Bronchial epithelial cell (primary cell): ENCODE measurements at regions not wholly inside any gene's neighbourhood (a gene's known extent, or its start where the extent isn't known, plus 50 kb on each side); places are given as distances from the start of the nearest gene placed in this dataset.

Experiments used
- DNase-seq: peaks from one replicate; pipeline ENCODE4 v3.0.0-alpha.2; 2010; ENCODE audit warnings: low read depth
- FAIRE-seq: peaks from 2 replicates; lab custom pipeline; 2011; peaks lifted over from hg19 to GRCh38; lab: Jason Lieb, UNC
- H3K27me3 ChIP-seq: 2 replicates; pipeline ENCODE4 v1.5.1; 2011; ENCODE audit warnings: low read length; ENCODE audit not compliant: control insufficient read depth, insufficient read depth
- H3K36me3 ChIP-seq: 2 replicates; pipeline ENCODE4 v1.5.1; 2011; ENCODE audit warnings: low read length; ENCODE audit not compliant: control insufficient read depth, insufficient read depth
- H3K4me3 ChIP-seq: 2 replicates; pipeline ENCODE4 v1.5.1; 2011; ENCODE audit warnings: mild to moderate bottlenecking, low read depth, low read length, control low read depth
- TF ChIP-seq, protein P1 (sequence below): IDR thresholded peaks from 2 replicates; pipeline ENCODE4 v1.5.1; 2011; ENCODE audit warnings: mild to moderate bottlenecking, moderate library complexity, low read length, control low read depth, inconsistent platforms; ENCODE audit not compliant: insufficient read depth, severe bottlenecking

DNA sequence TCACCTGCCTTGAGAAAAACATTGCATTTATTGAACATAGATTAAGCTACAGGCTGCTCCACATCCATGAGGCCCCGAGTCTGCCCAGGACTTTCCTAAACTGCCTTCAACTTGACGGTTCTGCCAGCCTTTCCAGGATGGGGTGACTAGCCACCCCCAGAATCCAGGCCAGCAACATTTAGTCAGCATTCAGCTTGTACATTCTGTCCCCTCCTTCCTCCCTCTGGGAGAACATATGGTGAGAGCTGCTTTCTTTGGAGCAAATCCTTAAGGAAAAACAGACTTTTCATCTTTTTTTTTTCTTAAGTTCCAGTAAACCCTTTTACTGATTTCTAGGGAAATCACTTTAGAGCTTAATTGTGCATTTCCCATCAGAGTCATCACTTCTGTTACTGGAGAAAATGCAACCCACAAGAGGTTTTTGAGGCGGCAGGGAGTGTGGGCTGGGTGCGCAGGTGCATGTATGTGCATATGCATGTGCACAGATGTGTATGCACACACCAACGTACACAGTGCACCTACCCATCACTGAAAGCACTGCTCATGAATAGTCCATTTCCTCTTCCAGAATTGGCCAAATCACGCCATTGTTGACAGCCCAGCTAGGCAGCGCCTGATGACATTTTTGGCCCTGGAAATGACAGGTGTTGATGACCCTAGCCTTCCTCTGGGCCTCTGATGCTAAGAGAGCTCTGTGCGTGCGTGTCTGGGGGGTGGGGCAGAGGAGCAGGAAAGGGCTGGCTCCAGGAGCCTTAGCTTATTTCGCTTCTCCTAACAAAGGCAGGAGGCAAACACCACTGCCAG is 145.6 kb downstream of the HSD17B3 start:
- TF ChIP-seq, protein P1, sequence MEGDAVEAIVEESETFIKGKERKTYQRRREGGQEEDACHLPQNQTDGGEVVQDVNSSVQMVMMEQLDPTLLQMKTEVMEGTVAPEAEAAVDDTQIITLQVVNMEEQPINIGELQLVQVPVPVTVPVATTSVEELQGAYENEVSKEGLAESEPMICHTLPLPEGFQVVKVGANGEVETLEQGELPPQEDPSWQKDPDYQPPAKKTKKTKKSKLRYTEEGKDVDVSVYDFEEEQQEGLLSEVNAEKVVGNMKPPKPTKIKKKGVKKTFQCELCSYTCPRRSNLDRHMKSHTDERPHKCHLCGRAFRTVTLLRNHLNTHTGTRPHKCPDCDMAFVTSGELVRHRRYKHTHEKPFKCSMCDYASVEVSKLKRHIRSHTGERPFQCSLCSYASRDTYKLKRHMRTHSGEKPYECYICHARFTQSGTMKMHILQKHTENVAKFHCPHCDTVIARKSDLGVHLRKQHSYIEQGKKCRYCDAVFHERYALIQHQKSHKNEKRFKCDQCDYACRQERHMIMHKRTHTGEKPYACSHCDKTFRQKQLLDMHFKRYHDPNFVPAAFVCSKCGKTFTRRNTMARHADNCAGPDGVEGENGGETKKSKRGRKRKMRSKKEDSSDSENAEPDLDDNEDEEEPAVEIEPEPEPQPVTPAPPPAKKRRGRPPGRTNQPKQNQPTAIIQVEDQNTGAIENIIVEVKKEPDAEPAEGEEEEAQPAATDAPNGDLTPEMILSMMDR: no peak
- peak; percentile 89 for FAIRE-seq
- Histone ChIP-seq H3K4me3 (no peak overlapping the region), H3K36me3 (no peaks in the 10 kb centered on the region), H3K27me3 (no peaks in the 10 kb centered on the region)
- DNase-seq: no peak

DNA sequence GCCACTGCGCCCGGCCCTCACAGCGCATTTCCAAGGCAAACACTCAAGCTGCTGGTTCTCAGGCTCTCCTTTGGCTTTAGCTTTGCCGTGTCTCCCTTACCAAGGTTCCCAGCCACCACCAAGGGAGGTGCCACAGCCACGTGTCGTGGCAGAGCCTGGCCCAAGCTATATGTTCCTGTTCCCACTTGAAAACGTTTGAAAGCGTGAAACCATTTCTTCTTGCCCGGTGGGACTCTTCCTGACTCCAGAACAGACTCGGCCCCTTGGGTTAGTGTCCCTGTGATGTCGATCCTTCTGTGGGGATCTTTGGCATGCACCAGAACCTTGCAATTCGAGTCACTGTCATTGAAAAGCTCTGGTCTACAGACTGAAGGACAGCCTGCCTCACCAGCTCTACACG is 147.9 kb downstream of the HSD17B3 start:
- DNase-seq (no peak), FAIRE-seq (no peak)
- Histone ChIP-seq H3K27me3 (peaks cover 2% of the 10 kb centered on the region), H3K4me3 (no peak overlapping the region), H3K36me3 (no peaks in the 10 kb centered on the region)
- TF ChIP-seq, protein P1: no peak

DNA sequence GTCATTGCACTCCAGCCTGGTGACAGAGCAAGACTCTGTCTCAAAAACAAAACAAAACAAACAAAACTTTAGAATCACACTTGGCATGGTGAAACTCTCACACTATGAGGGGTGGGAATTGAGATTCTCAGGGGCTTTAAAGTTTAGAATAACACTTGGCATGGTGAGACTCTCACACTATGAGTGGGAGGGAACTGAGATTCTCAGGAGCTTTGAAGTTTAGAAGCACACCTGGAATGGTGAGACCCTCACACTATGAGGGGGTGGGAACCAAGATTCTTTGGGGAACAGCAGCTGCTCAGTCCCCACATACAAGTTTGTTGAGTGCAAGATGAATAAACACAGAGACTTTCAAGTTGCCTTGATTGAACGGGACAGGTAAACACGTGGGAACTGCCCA is 149.4 kb downstream of the HSD17B3 start:
- TF ChIP-seq, protein P1: no peak
- Histone ChIP-seq H3K36me3 (no peaks in the 10 kb centered on the region), H3K4me3 (no peak overlapping the region), H3K27me3 (peaks cover 2% of the 10 kb centered on the region)
- no peak for DNase-seq
- FAIRE-seq: no peak

DNA sequence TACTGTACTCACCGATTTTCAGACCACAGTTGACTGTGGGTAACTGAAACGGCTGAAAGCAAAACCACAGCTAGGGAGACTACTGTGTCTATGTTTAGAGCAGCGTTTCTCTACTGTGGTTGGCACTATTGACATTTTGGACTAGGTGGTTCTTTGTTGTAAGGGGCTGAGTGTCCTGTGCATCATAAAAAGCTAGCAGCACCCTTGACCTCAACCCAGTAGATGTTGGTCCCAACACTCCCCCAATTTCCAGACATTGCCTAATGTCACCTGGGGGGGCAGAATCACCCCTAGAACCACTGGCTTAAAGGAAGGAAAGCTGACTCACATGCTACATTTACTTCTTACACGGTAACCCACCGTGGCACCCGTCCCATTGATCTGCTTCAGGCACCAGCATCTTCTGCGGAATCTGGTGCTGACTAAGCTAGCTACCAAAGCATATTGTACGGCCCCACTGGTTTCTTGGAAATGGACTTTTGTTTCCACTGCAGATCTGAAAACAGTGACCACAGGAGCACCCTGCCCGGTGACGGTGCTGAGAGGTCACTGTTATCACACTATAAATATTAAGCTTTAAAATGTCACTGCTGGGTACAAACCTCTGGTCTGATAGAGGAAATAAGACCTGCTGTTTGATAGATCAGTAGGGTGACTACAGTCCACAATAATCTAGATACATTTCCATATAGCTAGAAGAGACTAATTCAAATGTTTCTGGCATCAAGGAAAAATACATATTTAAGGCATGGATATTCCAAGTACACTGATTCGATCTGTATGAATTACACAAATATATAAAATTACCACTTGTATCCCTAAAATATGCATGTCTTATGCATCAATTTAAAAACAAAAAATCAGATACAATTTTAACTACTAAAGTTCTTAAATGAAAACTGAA is 151.4 kb downstream of the HSD17B3 start:
- DNase-seq (no peak), FAIRE-seq (no peak)
- TF ChIP-seq, protein P1: no peak
- H3K27me3 ChIP-seq: peaks cover 2% of the 10 kb centered on the region
- no peaks in the 10 kb centered on the region for H3K36me3 ChIP-seq
- no peak overlapping the region for H3K4me3 ChIP-seq

DNA sequence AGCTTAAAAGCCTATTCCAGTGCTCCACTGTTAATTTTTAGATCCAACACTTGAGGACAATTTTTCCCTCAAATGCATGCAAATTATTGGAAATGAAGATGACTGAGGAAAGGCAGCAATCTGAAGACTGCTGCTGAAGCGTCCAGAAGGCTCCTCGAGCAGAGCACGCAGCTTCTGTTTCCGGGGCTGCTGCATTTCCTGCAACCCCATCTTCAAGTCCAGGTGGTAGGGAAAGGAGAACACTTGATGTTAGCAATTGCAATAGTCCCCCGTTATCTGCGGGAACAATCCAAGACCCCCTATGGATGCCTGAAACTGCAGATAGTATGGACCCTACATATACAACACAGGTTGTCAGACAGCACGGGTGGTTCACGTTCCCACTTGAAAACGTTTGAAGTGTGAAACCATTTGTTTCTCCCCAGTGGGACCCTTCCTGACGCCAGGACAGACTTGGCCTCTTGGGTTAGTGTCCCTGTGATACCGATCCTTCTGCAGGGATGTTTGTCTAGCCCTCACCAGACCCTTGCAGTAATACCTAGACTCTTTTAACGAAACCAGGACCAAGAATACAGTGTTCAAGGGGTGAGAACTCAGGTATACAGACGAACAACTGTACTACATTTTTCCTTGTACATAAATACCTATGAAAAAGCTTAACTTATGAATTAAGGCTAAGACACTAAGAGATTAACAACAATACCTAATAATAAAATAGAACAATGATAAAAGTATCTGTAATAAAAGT is 152.3 kb downstream of the HSD17B3 start:
- no peak for DNase-seq
- FAIRE-seq: no peak
- TF ChIP-seq, protein P1: no peak
- peaks cover 2% of the 10 kb centered on the region for H3K27me3 ChIP-seq
- no peaks in the 10 kb centered on the region for H3K36me3 ChIP-seq
- H3K4me3 ChIP-seq: no peak overlapping the region
